HG02642 (cell line): ENCODE measurements at regions not wholly inside any gene's neighbourhood (a gene's known extent, or its start where the extent isn't known, plus 50 kb on each side); places are given as distances from the start of the nearest gene placed in this dataset.

Experiments used
- ATAC-seq: cut with Tn5 transposase; IDR thresholded peaks from one replicate; pipeline ENCODE4 v1.9.1; 2021; ENCODE audit warnings: mild to moderate bottlenecking; ENCODE audit not compliant: unreplicated experiment, poor library complexity

DNA sequence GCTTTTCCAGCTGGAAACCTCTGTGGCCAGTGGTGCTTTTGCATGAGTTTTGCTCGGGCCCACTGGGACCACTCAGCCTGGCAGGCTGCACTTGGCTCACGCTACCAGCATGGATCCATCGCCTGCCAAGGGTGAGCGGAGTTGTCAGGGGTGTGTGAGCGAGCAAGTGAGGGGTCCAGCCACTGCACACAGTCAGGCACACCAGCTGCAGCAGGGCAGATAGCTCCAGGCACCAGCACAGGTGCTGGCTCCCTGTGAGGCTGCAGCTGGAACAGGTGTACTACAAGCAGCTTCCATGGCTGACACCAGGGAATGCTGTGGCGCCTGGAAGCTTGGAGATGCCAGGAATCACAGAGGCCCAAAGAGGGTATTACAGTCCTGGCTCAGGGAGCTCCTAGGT is 391.2 kb upstream of the SGCD start:
- no peak for ATAC-seq

DNA sequence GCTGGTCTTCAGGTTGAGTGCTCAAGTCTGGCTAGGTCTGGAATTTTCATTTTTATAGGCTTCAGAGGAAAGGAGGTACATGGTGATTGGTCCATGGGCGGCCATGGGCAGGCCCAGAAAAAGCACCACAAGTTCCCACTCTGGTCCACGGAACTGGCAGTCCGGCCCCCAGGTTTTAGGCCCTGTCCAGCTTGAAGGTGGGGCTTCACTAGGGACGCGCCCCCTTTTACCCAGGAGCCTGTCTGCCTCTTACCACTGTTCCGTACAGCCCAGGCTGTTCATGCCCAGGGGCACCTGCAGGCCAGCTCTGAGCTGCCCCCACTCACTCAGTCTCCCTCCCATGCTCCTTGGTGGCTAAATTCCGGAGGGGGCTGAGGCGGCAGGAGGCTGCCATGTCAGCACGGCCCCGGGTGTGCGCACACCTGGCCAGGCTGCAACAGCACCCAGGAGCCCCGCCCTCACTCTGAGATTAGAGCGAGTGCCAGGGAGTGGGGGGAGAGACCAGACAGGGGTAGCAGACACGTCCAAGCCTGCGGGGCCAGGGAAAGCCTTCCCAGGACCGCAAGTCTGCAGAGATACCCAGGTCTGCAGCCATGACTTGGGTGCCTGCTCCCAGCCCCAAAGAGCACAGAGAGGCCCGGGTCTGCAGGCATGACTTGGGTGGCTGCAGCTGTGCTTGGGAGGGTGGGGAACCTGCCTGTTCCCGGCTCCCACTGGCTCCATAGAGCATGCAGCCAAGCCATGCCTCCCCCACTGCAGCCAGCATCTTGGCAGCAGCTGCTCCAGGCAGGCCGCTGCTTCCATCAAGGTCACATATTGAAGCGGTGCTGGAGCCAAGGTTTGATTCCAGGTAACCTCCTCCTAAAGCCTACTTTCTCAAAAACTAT is 390.2 kb upstream of the SGCD start:
- no peak for ATAC-seq

DNA sequence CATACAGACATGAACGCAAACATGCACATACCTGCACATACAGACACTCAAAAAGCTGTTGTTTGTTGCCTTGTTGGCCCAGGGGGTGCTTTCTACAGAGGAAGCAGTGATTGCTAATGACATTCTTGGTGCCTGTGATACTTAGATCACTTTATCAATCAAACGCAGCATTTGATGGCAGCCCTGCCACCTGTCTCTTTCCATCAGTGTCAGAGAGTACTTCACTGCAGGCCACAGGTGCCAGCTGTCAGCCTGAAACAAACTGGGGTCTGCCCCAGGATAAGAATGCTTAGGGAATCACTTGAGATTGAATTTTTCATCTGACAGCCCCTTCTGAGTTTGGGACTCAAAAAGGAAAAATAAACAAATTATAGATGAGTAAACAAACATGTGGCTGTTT is 388.9 kb upstream of the SGCD start:
- ATAC-seq, result no peak

DNA sequence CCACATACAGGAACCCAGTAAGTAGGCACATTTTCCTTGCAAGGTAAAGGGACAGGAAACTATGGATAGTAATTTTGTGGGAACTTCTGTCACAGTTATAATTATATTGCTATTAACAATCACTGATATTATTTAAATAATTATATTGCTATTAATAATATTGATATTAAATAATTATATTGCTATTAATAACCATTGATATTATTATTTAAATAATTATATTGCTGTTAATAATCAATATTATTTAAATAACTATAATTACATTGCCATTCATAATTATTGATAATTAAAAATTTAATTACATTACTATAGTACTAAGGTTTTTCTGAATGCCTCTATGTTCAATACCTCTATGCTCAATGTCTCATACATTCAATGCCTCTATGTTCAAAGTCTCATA is 385.6 kb upstream of the SGCD start:
- no peak for ATAC-seq

DNA sequence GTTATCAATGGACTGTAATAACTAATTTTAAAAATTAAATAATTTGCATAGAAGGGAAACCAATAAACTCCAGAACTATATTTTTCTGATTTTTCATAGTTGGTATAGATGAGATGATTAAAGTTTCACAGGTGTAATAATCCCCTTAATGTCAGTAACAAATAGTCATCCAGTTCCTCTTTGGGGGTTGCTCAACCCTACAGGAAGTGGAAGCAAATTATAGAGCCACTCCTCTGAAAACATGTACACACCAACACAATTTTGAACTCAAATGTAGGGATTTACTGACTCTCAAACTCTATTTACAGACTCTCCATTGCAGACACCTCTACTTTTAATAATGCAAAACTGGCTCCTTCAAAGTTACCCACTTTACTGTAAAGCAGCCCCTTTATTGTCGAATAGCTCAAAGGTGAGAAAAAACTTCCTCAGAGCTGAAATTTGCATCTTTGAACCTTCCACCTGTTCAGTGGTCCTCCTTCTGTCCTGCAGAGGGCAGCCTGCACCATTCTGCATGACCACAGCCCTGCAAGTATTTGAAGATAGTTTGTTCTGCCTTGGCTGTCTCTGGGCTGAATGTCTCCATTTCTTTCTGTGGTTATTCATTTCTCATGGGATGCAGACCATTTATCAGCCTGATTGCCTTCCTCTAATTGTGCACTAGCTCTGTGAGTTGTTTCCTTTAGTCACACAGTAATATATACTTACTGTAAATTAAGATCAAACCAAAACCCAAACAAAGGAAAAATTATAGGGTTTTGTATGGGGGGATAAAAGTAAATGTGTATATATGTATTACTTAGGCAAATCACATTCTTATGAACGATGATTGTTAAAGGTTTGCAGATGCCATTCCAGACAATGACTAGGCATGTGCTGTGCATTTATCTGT is 383.2 kb upstream of the SGCD start:
- ATAC-seq, result peak; percentile 90

DNA sequence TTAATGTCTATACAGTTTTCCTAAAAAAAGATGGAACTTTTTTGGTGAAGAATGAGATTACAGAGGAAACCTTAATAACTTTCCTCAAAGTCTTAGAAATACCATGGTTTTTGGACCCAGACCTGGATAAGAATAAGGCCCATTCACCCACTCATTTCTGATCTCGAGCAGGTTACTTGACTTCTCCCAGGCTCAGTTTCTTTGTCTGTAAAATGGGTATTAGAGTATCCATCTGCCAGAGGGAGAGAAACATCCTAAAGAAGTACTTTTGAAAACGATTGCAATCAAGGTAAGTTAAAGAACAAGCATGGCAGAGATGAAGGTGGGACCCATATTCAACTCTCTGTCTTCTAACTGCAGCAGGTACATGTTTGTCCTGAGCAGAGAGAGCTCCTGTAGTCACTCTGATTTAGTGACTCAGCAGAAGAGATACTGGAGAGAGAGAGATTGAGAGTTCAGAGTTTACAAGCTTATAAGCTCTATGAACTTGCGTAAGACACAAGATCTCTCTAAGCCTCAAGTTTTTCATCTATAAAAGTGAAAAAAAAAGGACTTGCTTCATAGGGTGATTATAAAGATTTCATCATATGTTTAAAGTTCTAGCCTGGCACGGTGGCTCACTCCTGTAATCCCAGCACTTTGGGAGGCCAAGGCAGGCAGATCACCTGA is 379.4 kb upstream of the SGCD start:
- ATAC-seq, result no peak

DNA sequence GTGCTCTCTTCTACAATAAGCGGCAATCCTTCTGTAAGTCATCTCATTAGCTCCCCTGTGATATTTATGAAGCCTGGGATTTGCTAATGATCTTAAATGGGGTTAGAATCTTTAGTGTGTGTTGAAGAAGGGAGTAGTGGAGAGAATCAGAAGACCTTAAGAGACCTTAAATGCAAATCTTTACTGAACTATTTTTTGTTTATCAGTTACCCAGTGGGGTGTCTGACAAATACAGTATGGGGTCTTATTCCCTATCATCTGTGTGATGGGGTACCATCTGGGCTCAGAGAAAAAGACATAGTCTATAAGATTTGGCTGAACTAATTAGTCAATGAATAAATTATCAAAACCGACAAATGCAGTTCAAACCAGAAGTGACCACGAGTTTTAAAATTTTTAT is 378.4 kb upstream of the SGCD start:
- no peak for ATAC-seq

DNA sequence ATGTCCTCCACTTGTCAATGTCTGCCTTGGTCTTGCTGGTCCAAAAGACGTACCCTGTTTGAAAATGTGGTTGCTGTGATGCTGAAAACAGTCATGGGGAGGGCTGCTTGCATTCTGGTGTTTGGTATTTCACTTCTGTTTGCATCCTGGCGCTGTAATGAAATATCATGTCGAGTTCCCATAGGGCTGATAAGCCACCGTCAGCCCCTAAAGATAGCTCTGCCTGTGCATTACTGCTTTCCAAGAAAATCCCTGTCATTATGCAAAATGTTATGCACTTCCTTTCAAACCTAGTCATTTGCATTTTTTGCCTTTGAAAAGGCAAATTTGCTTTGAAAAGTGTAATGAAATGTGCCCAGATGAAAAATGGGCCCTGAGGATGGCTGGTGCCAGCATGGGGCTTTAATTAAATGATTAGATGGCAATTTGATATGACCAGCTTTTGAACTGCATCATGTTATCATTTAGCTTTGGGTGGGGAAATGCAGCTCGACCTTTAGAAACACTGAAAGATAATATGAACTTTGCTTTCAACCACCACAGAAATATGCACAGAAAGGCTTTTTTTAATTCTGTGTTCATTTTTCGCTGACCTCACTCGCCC is 374.4 kb upstream of the SGCD start:
- ATAC-seq, result no peak

DNA sequence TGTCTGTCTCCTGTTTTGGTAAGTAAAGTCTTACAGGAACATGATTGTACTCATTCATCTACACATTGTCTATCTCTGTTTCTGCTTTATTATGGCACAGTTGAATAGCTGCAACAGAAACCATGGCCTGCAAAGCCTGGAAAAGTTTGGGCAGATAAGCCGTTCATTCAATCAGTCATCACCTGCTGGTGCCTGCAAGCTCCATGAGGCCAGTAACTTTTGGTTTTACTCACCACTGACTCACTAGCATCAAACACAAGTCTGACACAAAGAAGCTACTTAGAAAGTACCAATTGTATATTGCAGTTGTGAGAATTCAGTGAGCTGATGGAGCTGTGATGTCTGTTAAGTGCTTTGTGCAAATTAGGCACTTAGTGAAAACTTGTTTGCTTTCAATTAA is 373.6 kb upstream of the SGCD start:
- no peak for ATAC-seq

DNA sequence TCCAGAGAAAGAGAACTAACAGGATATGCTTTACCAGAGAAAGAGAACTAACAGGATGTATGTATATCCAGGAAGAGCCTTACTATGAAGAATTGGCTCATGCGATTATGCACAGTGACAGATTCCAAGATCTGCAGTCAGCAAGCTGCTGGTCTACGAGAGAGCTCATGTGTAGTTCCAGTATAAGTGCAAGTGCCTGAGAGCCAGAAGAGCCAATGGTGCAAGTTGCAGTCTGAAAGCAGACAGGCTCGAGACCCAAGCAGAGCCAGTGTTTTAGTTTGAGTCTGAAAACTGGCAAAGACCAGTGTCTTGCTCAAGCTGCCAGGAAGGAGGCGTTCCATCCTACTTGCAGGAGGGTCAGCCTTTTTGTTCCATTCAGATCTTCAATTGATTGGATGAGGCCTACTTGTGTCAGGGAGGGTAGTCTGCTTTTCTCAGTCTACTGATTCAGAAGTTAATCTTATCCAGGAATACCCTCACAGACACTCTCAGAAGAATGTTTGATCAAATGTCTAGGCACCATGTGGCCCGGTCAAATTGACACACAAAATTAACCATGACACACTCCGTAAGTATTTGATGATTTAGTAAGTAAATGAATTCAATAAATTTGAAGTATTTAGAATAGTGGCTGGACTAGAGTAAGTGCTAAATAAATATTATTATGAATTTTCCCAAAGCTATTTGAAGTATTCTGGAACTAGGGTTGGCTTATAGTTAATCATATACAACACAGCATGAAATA is 372.1 kb upstream of the SGCD start:
- no peak for ATAC-seq

DNA sequence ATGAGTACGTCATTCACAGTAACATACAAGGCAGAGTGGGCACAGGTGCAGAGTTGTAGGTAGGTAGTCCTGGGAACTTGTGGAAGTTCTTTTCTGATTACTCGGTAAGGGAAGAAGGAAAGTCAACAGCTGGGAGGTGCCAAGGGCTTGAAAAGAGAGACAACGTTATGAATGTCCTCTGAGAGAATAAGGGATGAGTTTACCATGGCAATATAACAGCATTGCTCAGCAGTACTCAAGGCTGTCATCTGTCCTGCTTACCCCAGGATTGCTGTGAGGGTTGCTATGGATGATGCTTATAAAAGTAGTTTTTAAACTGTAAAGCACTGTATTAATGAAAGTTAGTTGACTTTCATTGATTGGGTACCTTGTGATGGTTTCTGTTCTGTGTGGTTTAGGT is 369.1 kb upstream of the SGCD start:
- no peak for ATAC-seq

DNA sequence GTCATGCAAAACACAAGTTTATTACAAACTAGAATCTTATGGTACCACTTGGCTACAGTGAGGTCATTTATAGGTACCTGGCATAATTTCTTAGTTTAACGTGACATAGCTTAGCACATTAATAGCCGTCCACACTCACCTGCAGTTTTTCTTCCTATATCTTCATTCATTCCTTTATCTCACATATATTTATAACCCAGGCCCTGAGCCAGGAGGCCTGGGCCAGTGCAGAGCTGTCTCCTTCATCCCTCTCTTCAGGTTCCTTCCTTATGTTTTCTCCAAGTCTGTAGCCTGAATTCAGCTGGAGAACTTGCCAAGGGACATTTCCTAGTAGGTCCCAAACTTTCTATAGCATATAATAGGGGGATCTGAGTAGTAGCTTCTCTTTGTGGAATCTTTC is 367.9 kb upstream of the SGCD start:
- ATAC-seq, result no peak

DNA sequence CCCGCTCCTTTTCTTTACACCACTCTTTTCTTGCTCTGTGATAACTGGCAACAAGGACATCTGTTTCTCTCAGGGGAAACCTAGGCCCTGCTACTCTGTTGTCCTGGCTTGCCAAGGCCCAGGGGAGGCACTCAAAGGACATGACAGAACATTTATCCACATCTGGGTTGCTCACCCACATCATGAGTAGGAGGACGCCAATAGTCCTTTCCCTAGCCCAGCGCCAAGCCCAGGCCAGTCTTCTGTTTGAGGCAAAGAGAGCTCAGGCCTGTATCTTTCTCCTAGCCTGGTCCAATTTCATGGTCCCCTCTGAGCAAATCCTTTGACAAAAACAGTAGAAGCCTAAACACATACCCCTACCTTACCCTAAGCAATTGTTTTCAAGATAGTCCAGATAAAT is 366.8 kb upstream of the SGCD start:
- ATAC-seq, result no peak

DNA sequence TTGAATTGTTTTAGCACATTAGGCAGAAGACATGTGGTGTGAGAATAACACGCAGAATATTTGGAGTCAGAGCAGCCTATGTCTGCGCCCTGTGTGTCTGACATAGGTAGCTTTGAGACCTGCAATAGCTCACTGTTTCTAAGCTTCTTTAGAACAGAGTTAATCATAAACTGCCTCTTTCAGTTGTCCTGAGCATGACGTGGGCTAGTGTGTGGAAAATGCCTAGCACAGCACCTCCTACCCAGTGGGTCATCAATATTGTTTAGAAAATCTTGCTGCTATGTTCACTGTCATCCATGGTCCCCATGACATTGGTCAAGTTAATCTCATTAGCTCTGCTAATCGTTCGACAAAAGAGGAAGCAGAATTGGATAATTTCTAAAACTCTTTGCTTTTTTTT is 357.4 kb upstream of the SGCD start:
- no peak for ATAC-seq

DNA sequence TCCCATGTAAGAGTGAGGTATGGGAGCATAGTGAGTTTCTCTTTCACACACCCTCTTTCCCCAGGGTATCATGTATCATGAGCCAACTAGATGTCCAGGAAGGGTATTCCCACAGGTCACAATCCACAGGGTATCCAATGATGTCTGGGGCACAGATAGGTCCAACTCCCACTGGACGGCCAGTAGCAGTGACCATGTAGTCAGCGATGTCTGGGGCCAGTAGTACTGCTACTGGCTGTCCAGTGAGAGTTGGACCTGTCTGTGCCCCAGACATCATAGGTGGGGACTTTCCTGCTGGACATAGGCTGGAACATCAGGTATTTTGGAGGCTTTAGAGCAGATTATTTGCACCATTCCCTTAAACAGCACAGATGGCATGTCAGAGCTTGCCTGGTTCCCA is 352.6 kb upstream of the SGCD start:
- ATAC-seq, result no peak

DNA sequence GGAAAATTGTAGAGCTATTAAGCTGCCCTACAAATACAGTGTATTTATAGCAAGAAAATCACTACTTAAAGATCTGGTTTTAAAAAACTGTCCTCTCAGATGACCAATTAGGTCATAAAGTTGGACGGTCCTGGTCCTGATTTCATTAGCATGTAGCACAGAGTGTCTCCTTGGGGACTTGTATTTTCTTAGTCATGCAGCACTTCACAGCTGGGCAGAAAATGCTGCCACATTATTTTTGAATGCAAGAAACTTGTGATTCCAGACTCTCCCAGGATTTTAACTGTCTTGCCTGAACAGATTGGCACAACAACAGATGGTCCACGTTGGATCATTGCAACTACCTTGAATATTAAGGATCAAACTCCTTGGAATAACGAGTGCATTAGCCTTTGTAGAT is 348.1 kb upstream of the SGCD start:
- ATAC-seq, result no peak

DNA sequence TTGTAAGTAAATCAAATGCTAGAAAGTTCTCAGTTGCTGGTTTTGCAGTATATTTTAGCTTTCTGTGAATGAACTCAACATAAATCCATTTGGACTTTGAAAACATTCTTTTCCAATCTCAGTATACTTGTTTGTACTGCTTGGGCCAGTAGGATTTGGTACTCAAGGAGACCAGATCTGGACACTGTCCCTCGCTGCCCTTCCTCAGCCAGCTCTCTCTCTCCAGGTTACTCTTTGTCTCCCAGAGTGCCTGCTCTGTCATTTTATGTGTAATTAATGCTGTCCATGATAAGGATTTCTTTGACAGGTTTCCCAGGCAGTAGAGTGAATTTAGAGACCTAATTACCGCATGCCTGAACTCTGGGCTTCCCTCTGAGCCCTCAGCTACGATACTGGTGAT is 344.6 kb upstream of the SGCD start:
- no peak for ATAC-seq

DNA sequence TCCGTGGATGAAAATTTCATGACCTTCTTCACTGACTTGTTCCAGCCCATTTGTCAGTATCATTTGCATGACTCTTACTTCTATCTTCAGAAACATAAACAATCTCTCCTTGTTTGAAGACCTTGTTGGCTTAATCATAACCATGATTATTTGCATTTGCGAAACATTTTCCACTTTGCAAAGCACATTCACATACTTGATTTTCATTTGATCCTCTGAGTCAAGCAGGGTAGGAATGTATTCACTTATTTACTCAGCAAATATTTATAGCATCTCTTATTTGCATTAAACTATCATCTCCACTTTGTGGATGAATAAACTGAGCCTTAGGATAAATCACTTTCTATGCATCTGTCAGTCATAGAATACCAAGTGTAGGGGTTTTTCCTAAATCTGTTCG is 343.0 kb upstream of the SGCD start:
- ATAC-seq, result no peak

DNA sequence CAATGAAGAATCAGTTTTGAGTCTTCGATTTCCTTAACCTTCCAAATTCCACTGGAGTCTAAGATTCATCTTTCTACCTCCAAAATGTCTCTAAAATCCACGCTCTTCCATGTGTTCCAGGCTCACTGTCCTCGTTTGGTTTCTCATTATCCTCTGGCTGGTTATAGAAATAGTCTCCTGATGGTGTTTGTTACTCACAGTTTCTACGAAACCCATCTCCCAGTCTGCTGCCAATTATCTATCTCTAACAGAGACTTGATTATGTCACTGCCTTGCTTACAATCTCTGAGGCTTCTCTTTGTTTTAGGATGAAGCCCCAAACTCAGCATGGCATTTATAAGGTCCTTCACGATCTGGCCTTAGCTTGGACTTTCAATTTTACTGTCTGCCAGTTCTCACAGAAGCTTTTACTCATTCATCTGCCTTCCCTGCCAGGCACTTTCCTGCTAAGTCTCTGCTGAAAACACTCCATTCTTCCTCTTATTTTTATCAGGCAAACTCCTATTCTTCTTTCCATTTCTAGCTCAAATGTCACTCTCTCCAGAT is 339.6 kb upstream of the SGCD start:
- ATAC-seq, result no peak

DNA sequence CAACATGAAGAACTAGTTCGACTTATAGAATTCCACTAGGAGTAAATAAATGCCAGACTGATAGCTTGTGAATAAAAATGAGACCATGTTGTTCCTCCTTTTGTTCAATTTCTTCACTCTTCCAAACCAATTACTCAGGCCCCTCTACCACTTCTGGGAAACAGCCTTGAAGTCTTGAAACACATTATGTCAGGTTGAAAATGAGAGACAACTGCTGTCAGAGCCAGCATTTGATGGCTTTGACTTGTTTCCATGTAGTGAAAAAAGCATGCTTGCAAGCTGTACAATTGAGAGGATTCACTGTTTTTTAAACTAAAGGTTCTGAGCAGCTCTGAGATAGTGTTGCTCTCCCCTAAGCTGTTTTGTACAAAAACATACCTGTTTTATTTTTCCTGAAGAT is 337.1 kb upstream of the SGCD start:
- no peak for ATAC-seq
